ENCODE measurements at regions not wholly inside any gene's neighbourhood (a gene's known extent, or its start where the extent isn't known, plus 50 kb on each side); places are given as distances from the start of the nearest gene placed in this dataset.

- no peak for TF ChIP-seq ZFP30 (CRISPR knock-in tag; IDR thresholded peaks at IDR 0.05)
- TF ChIP-seq RARB (CRISPR knock-in tag; IDR thresholded peaks at IDR 0.05) = no peak
- no peak for TF ChIP-seq OSR1 (CRISPR knock-in tag; IDR thresholded peaks at IDR 0.05)
- no peak for TF ChIP-seq CREB5 (CRISPR knock-in tag; IDR thresholded peaks at IDR 0.05; ENCODE audit: low read depth)
- TF ChIP-seq POU6F1 (CRISPR knock-in tag; IDR thresholded peaks at IDR 0.05; ENCODE audit: borderline replicate concordance, low read depth) = no peak
- TF ChIP-seq CSRNP3 (CRISPR knock-in tag; IDR thresholded peaks at IDR 0.05) = no peak
- TF ChIP-seq ZNF565 (CRISPR knock-in tag; conservative IDR thresholded peaks at IDR 0.05; ENCODE audit: low read depth) = no peak
- TF ChIP-seq TCF4 (CRISPR knock-in tag; IDR thresholded peaks at IDR 0.05; ENCODE audit: borderline replicate concordance) = peak; percentile 33; the same call in 1 of the 2 replicates
Measured at GRCh38 chr3:177729956-177730681, 532.8 kb upstream of the TBL1XR1 start (continued).

GRCh38 chr3:177730814-177731213 is 533.5 kb upstream of the TBL1XR1 start:
- no peak for TF ChIP-seq ZNF565 (CRISPR knock-in tag; conservative IDR thresholded peaks at IDR 0.05; ENCODE audit: low read depth)
- TF ChIP-seq PPARA (CRISPR knock-in tag; IDR thresholded peaks at IDR 0.05; ENCODE audit: borderline replicate concordance) = no peak
- TF ChIP-seq CSRNP3 (CRISPR knock-in tag; IDR thresholded peaks at IDR 0.05) = no peak
- no peak for TF ChIP-seq PATZ1 (CRISPR knock-in tag; IDR thresholded peaks at IDR 0.05; ENCODE audit: borderline replicate concordance)
- no peak for TF ChIP-seq ZFP30 (CRISPR knock-in tag; IDR thresholded peaks at IDR 0.05)
- TF ChIP-seq RARB (CRISPR knock-in tag; IDR thresholded peaks at IDR 0.05) = no peak
- TF ChIP-seq CREB5 (CRISPR knock-in tag; IDR thresholded peaks at IDR 0.05; ENCODE audit: low read depth) = no peak
- no peak for TF ChIP-seq GLIS3 (CRISPR knock-in tag; IDR thresholded peaks at IDR 0.05)
- no peak for ATAC-seq

GRCh38 chr3:177731644-177732268 is 534.5 kb upstream of the TBL1XR1 start:
- TF ChIP-seq TSHZ2 (CRISPR knock-in tag; IDR thresholded peaks at IDR 0.05) = peak; percentile 76
- TF ChIP-seq TCF4 (CRISPR knock-in tag; IDR thresholded peaks at IDR 0.05; ENCODE audit: borderline replicate concordance) = peak; percentile 56
- TF ChIP-seq ESRRG (CRISPR knock-in tag; IDR thresholded peaks at IDR 0.05) = 0 out of 2 replicates have a peak, but pooled peaks have one; percentile 37
- TF ChIP-seq ZNF70 (CRISPR knock-in tag; IDR thresholded peaks at IDR 0.05) = peak; percentile 86
- peak; percentile 66 for TF ChIP-seq CSRNP3 (CRISPR knock-in tag; IDR thresholded peaks at IDR 0.05)
- TF ChIP-seq ZC3H10 (CRISPR knock-in tag; IDR thresholded peaks at IDR 0.05) = no peak
- TF ChIP-seq SNAI2 (CRISPR knock-in tag; IDR thresholded peaks at IDR 0.05) = 0 out of 2 replicates have a peak, but pooled peaks have one; percentile 40
- peak; percentile 96 for TF ChIP-seq ISL1 (CRISPR knock-in tag; IDR thresholded peaks at IDR 0.05)
- 0 out of 2 replicates have a peak, but pooled peaks have one; percentile 58 for TF ChIP-seq ZFP3 (CRISPR knock-in tag; IDR thresholded peaks at IDR 0.05)
- TF ChIP-seq PATZ1 (CRISPR knock-in tag; IDR thresholded peaks at IDR 0.05; ENCODE audit: borderline replicate concordance) = peak; percentile 71; the same call in 1 of the 2 replicates
- TF ChIP-seq GLIS3 (CRISPR knock-in tag; IDR thresholded peaks at IDR 0.05) = no peak
- peak; percentile 65 for ATAC-seq

All from SK-N-SH treated with all-trans-retinoic acid at 6 μM for 48 hours (cell line).